GM19240 (cell line): ENCODE measurements at regions not wholly inside any gene's neighbourhood (a gene's known extent, or its start where the extent isn't known, plus 50 kb on each side); places are given as distances from the start of the nearest gene placed in this dataset.

Experiments
- DNase-seq: peaks from one replicate; pipeline ENCODE4 v3.0.0; 2011; ENCODE audit warnings: low spot score; ENCODE audit not compliant: insufficient read length

GRCh38 chr11:27773884-27774283 lies 73.6 kb upstream of the BDNF start:
- DNase-seq = no peak

GRCh38 chr11:27771516-27771915 lies 71.3 kb upstream of the BDNF start:
- no peak for DNase-seq

GRCh38 chr11:27770576-27770975 lies 70.3 kb upstream of the BDNF start:
- no peak for DNase-seq

GRCh38 chr11:27763736-27764135 lies 63.5 kb upstream of the BDNF start:
- no peak for DNase-seq

- no peak for DNase-seq
Observed at GRCh38 chr11:27761356-27761755, 61.1 kb upstream of the BDNF start.

GRCh38 chr11:27757953-27758352 lies 57.7 kb upstream of the BDNF start:
- DNase-seq = no peak

GRCh38 chr11:27754035-27755017 lies 54.1 kb upstream of the BDNF start:
- no peak for DNase-seq
